OCI-LY7 (cell line): ENCODE measurements at regions not wholly inside any gene's neighbourhood (a gene's known extent, or its start where the extent isn't known, plus 50 kb on each side); places are given as distances from the start of the nearest gene placed in this dataset.

Experiments used
- EZH2phosphoT487 ChIP-seq: fragments of 200-600 bp; sonication (generic); IDR thresholded peaks from 2 replicates; pipeline ENCODE4 v1.6.1; 2018; ENCODE audit warnings: low read depth, borderline replicate concordance, mild to moderate bottlenecking, mixed run types, antibody characterized with exemption, low read length, moderate library complexity, mixed read lengths
- TF ChIP-seq, protein P1 (sequence below): fragments of 200-600 bp; sonication (generic); conservative IDR thresholded peaks from 2 replicates; pipeline ENCODE4 v1.5.1; 2014; ENCODE audit warnings: mild to moderate bottlenecking, antibody characterized with exemption, low read length, moderate library complexity, mixed read lengths

DNA sequence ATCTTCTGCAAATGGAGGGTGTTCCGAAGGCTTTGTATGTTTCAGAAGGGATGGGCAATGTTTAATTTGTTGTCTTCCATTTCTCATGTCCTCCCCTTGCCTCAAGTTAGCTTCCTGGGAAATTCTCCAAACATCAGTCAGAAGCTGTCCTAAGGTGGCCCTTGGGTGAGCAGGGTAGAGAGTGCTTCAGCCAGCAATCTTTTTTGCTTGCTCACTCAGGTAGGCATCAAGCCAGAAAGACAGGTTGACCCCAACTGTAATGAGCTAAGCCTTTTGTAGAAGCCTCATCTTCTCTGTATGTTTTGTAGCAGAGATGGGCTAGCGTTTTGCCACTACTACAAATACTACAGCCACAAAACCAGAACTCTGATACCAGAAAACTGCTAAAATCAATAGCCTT, 321.5 kb upstream of the FAM78B start:
- TF ChIP-seq, protein P1, sequence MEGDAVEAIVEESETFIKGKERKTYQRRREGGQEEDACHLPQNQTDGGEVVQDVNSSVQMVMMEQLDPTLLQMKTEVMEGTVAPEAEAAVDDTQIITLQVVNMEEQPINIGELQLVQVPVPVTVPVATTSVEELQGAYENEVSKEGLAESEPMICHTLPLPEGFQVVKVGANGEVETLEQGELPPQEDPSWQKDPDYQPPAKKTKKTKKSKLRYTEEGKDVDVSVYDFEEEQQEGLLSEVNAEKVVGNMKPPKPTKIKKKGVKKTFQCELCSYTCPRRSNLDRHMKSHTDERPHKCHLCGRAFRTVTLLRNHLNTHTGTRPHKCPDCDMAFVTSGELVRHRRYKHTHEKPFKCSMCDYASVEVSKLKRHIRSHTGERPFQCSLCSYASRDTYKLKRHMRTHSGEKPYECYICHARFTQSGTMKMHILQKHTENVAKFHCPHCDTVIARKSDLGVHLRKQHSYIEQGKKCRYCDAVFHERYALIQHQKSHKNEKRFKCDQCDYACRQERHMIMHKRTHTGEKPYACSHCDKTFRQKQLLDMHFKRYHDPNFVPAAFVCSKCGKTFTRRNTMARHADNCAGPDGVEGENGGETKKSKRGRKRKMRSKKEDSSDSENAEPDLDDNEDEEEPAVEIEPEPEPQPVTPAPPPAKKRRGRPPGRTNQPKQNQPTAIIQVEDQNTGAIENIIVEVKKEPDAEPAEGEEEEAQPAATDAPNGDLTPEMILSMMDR, result no peak
- no peak for TF ChIP-seq EZH2phosphoT487
